AG10803 (cell line): ENCODE measurements at regions not wholly inside any gene's neighbourhood (a gene's known extent, or its start where the extent isn't known, plus 50 kb on each side); places are given as distances from the start of the nearest gene placed in this dataset.

Experiments
- DNase-seq: peaks from one replicate; pipeline ENCODE4 v3.0.0; 2010; ENCODE audit warnings: low read depth
- H3K4me3 ChIP-seq: 2 replicates; pipeline ENCODE4 v1.5.1; 2011; ENCODE audit warnings: mild to moderate bottlenecking, low read length, control low read depth
- CTCF ChIP-seq: conservative IDR thresholded peaks from 2 replicates; pipeline ENCODE4 v1.5.1; 2011; ENCODE audit warnings: mild to moderate bottlenecking, low read length, control low read depth, inconsistent platforms

- peak; percentile 68 for DNase-seq
- TF ChIP-seq CTCF = no peak
- H3K4me3 ChIP-seq = no peak overlapping the region
Measured at GRCh38 chr7:41097501-41097900, 605.4 kb downstream of the INHBA start.

- TF ChIP-seq CTCF = no peak
- peak; percentile 79 for DNase-seq
Measured at GRCh38 chr7:41096917-41097316, 606.0 kb downstream of the INHBA start.

GRCh38 chr7:41093141-41093540 is 609.7 kb downstream of the INHBA start:
- TF ChIP-seq CTCF = no peak
- DNase-seq = no peak
- H3K4me3 ChIP-seq = no peak overlapping the region

More at GRCh38 chr7:41096917-41097316, 606.0 kb downstream of the INHBA start:
- no peak overlapping the region for H3K4me3 ChIP-seq

GRCh38 chr7:41085244-41085643 is 617.6 kb downstream of the INHBA start:
- no peak overlapping the region for H3K4me3 ChIP-seq
- TF ChIP-seq CTCF = no peak
- DNase-seq = peak; percentile 67

- DNase-seq = no peak
- no peak overlapping the region for H3K4me3 ChIP-seq
- no peak for TF ChIP-seq CTCF
Measured at GRCh38 chr7:41084381-41084780, 618.5 kb downstream of the INHBA start.

GRCh38 chr7:41069635-41070034 is 633.3 kb downstream of the INHBA start:
- no peak for TF ChIP-seq CTCF
- no peak for DNase-seq
- no peak overlapping the region for H3K4me3 ChIP-seq

- DNase-seq = no peak
- H3K4me3 ChIP-seq = no peak overlapping the region
- TF ChIP-seq CTCF = no peak
Measured at GRCh38 chr7:41067576-41067975, 635.3 kb downstream of the INHBA start.
